GM12878 (cell line): ENCODE measurements at regions not wholly inside any gene's neighbourhood (a gene's known extent, or its start where the extent isn't known, plus 50 kb on each side); places are given as distances from the start of the nearest gene placed in this dataset.

Experiments
- ATAC-seq: fragments of 200-7000 bp; cut with Tn5 transposase; 3 replicates; pipeline ENCODE4 v1.9.1; 2020; ENCODE audit warnings: mild to moderate bottlenecking, moderate library complexity
- BruUV-seq: library from RNA; stranded (reverse); fragments of 400-500 nt; replicated peaks from 2 replicates; lab custom pipeline; 2021; lab: Mats Ljungman, UMichigan
- CTCF ChIA-PET: fragments of 300-600 bp; sonication (Branson Sonifier 250); formaldehyde crosslinking; extraction: SDS; loops from one replicate; lab custom pipeline; 2021; ENCODE audit warnings: inconsistent platforms; lab: Yijun Ruan, JAX
- POLR2A ChIA-PET: fragments of 350-600 bp; formaldehyde crosslinking; extraction: SDS; loops from one replicate; lab custom pipeline; 2021; ENCODE audit warnings: inconsistent platforms; lab: Charles Lee
- RAD21 ChIA-PET: fragments of 300-600 bp; sonication (Branson Sonifier 250); formaldehyde crosslinking; loops from one replicate; lab custom pipeline; 2023; ENCODE audit warnings: antibody characterized with exemption; ENCODE audit not compliant: unreplicated experiment; lab: Charles Lee
- SMC1A ChIA-PET: fragments of 300-600 bp; sonication (Branson Sonifier 250); formaldehyde crosslinking; loops from one replicate; lab custom pipeline; 2023; ENCODE audit not compliant: unreplicated experiment, uncharacterized antibody; lab: Charles Lee
- DNase-seq: peaks from one replicate; pipeline ENCODE4 v3.0.0-alpha.2; 2011; ENCODE audit warnings: low read depth, low spot score
- FAIRE-seq: peaks from 3 replicates; lab custom pipeline; 2011; peaks lifted over from hg19 to GRCh38; lab: Jason Lieb, UNC
- H2AFZ ChIP-seq: 2 replicates; pipeline ENCODE4 v1.6.0; 2011; ENCODE audit warnings: low read depth, low read length, control low read depth; ENCODE audit not compliant: control insufficient read depth
- H3K27ac ChIP-seq: 2 replicates; pipeline ENCODE4 v1.5.1; 2011; ENCODE audit warnings: control low read depth; ENCODE audit not compliant: control insufficient read depth, insufficient read depth
- H3K27me3 ChIP-seq, 2 experiments: replicated peaks in 1 of 2; 2 replicates each; pipeline versions ENCODE4 v1.6.0 to v1.6.1; 2011; ENCODE audit warnings: low read length in 1 of 2; ENCODE audit not compliant: control insufficient read depth in 2 of 2, insufficient read depth in 2 of 2
- H3K36me3 ChIP-seq, 2 experiments: 2 replicates each; pipeline ENCODE4 v1.5.1; 2011; ENCODE audit warnings: low read length in 1 of 2; ENCODE audit not compliant: control insufficient read depth in 2 of 2, insufficient read depth in 2 of 2
- H3K4me1 ChIP-seq: 2 replicates; pipeline ENCODE4 v1.6.1; 2011; ENCODE audit warnings: mild to moderate bottlenecking, low read length, moderate library complexity, mixed read lengths; ENCODE audit not compliant: control insufficient read depth, insufficient read depth
- H3K4me2 ChIP-seq: 2 replicates; pipeline ENCODE4 v1.6.0; 2011; ENCODE audit warnings: control low read depth; ENCODE audit not compliant: control insufficient read depth, insufficient read depth
- H3K4me3 ChIP-seq: fragments of 200-600 bp; sonication (generic); 2 replicates; pipeline ENCODE4 v1.5.1; 2016
- H3K79me2 ChIP-seq: 2 replicates; pipeline ENCODE4 v1.6.0; 2011; ENCODE audit warnings: low read length; ENCODE audit not compliant: control insufficient read depth, insufficient read depth
- H3K9ac ChIP-seq: 2 replicates; pipeline ENCODE4 v1.8.0; 2011; ENCODE audit warnings: low read length, control low read depth, mixed read lengths; ENCODE audit not compliant: control insufficient read depth, insufficient read depth
- H3K9me3 ChIP-seq: replicated peaks from 3 replicates; pipeline ENCODE4 v1.5.1; 2011; ENCODE audit warnings: mild to moderate bottlenecking, low read length; ENCODE audit not compliant: control insufficient read depth, insufficient read depth
- H4K20me1 ChIP-seq: 2 replicates; pipeline ENCODE4 v1.6.0; 2011; ENCODE audit not compliant: control insufficient read depth, insufficient read depth
- ASH2L ChIP-seq: fragments of 300-600, 200-600 bp; sonication (generic); IDR thresholded peaks from 2 replicates; pipeline ENCODE4 v1.6.1; 2017; ENCODE audit warnings: low read depth, mild to moderate bottlenecking, borderline replicate concordance
- BACH1 ChIP-seq: fragments of 450-650 bp; IDR thresholded peaks from 2 replicates; pipeline ENCODE4 v1.6.1; 2017; ENCODE audit warnings: mild to moderate bottlenecking, borderline replicate concordance
- CBX3 ChIP-seq: fragments of 200-600 bp; sonication (generic); IDR thresholded peaks from 2 replicates; pipeline ENCODE4 v1.6.1; 2016; ENCODE audit warnings: low read depth, borderline replicate concordance
- GATAD2B ChIP-seq: fragments of 450-650 bp; conservative IDR thresholded peaks from 2 replicates; pipeline ENCODE4 v1.6.1; 2017; ENCODE audit warnings: low read depth, mild to moderate bottlenecking, moderate library complexity
- LARP7 ChIP-seq: fragments of 450-650 bp; IDR thresholded peaks from 2 replicates; pipeline ENCODE4 v1.6.1; 2017; ENCODE audit warnings: mild to moderate bottlenecking
- NFIC ChIP-seq: IDR thresholded peaks from 2 replicates; pipeline ENCODE4 v1.6.1; 2012; ENCODE audit warnings: low read depth, mild to moderate bottlenecking, inconsistent platforms, low read length, moderate library complexity
- TBL1XR1 ChIP-seq: IDR thresholded peaks from 2 replicates; pipeline ENCODE4 v1.6.1; 2012; ENCODE audit warnings: low read depth, low read length, improper control_type of control experiment
- ZNF384 ChIP-seq: IDR thresholded peaks from 2 replicates; pipeline ENCODE4 v1.6.1; 2012; ENCODE audit warnings: low read depth, mild to moderate bottlenecking, low read length, improper control_type of control experiment, borderline replicate concordance
- ZNF622 ChIP-seq: fragments of 450-650 bp; IDR thresholded peaks from 2 replicates; pipeline ENCODE4 v1.6.1; 2017; ENCODE audit warnings: mild to moderate bottlenecking, inconsistent platforms
- WGBS: methylation state at CpG from one replicate; pipeline ENCODE4 v1.1.6; 2016; ENCODE audit warnings: low lambda C conversion rate; ENCODE audit not compliant: insufficient replicate concordance, insufficient coverage; ENCODE audit errors: missing lambda C conversion rate; 5-methylcytosine and 5-hydroxymethylcytosine counted together
- in situ Hi-C: fragments of 300-500 bp; cut with MboI; formaldehyde crosslinking; loops from 9 replicates; pipeline ENCODE4 v1.14.3; 2018; ENCODE audit warnings: mixed read lengths
- intact Hi-C: fragments of 100-400 bp; cut with micrococcal nuclease; formaldehyde crosslinking; loops from one replicate; pipeline ENCODE4 v1.14.2; 2022; ENCODE audit not compliant: unreplicated experiment
- TF ChIP-seq, protein P1 (sequence below): fragments of 450-650 bp; IDR thresholded peaks from 2 replicates; pipeline ENCODE4 v1.6.1; 2017; ENCODE audit warnings: mild to moderate bottlenecking, low read depth, inconsistent platforms; ENCODE audit not compliant: poor library complexity, severe bottlenecking
- TF ChIP-seq, protein P2 (sequence below): IDR thresholded peaks from 2 replicates; pipeline ENCODE4 v1.6.1; 2012; ENCODE audit warnings: low read depth, low read length, improper control_type of control experiment
- TF ChIP-seq, protein P3 (sequence below): IDR thresholded peaks from 2 replicates; pipeline ENCODE4 v1.6.1; 2012; ENCODE audit warnings: improper control_type of control experiment, low read depth, low read length; ENCODE audit not compliant: insufficient replicate concordance
- TF ChIP-seq, protein P4 (sequence below): IDR thresholded peaks from 2 replicates; pipeline ENCODE4 v1.6.1; 2011; ENCODE audit warnings: borderline replicate concordance, low read depth, mild to moderate bottlenecking, moderate library complexity, mixed read lengths, low read length; ENCODE audit not compliant: insufficient read depth; ENCODE audit errors: extremely low read length

DNA sequence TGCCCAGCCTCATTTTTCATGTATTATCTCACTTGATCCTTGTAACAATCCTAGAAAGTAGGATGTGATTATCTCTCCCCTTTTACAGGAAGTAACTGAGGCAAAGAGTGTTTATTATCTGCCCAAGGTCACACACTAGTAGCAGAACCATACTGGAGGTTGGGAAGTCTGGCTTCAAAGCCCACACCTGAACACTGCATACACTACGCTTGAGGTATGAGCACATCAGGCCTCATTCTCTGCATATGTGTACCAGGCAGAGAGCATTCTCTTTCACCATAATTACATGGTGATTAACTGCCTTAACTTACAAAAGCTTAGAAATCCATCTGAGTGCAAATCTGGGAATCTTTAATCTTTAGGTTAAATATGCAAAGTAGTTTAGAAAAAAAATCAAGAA, 361.8 kb downstream of the MFSD1 start (continued):
- TF ChIP-seq, protein P1, sequence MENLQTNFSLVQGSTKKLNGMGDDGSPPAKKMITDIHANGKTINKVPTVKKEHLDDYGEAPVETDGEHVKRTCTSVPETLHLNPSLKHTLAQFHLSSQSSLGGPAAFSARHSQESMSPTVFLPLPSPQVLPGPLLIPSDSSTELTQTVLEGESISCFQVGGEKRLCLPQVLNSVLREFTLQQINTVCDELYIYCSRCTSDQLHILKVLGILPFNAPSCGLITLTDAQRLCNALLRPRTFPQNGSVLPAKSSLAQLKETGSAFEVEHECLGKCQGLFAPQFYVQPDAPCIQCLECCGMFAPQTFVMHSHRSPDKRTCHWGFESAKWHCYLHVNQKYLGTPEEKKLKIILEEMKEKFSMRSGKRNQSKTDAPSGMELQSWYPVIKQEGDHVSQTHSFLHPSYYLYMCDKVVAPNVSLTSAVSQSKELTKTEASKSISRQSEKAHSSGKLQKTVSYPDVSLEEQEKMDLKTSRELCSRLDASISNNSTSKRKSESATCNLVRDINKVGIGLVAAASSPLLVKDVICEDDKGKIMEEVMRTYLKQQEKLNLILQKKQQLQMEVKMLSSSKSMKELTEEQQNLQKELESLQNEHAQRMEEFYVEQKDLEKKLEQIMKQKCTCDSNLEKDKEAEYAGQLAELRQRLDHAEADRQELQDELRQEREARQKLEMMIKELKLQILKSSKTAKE = no peak
- TF ChIP-seq ZNF622 = no peak
- no peak for TF ChIP-seq NFIC

DNA sequence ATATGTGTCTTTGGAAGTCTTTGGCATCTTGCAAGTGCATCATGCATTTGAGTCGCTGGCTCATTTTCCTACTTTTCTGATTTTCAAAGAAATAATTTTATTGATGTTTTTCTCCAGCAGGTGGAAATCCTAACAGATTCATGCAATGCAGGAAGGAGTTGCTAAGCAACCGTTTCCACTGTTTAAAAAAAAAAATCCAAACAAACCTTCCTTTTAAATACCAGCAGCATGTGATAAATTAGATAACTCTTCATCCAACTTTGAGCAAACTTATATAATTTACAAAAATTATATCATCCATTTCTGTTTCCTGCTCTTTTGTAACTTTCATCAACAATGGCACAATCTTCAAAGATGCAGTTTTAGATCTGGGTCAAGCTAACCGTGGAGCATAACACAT, 364.1 kb downstream of the MFSD1 start:
- BruUV-seq = no TSS peak
- Histone ChIP-seq H3K4me3 (no peak overlapping the region), H3K79me2 (no peaks in the 10 kb centered on the region), H3K36me3 (no peaks in the 10 kb centered on the region), H4K20me1 (no peaks in the 10 kb centered on the region), H3K27ac (no peak overlapping the region), H3K4me2 (no peak overlapping the region), H3K4me1 (no peaks in the 10 kb centered on the region), H2AFZ (no peak overlapping the region), H3K9me3 (no peaks in the 10 kb centered on the region), H3K9ac (no peak overlapping the region), H3K27me3 (no peaks in the 10 kb centered on the region)
- FAIRE-seq (no peak), DNase-seq (no peak), ATAC-seq (no peak)
- in situ Hi-C loops = no loop called here
- intact Hi-C loops = no loop called here
- POLR2A ChIA-PET = no interaction called here
- WGBS = 30% methylated on average over 3 of the region's 3 CpGs
- SMC1A ChIA-PET = interaction anchor here (0.8 to 0.9 kb wide), 3 partner anchors 10 to 85 kb away, joined by 3 read pairs; no protein-coding TSS in a partner anchor
- CTCF ChIA-PET = no interaction called here
- RAD21 ChIA-PET = no interaction called here
- TF ChIP-seq GATAD2B (no peak), CBX3 (no peak), ASH2L (no peak), BACH1 (no peak), TBL1XR1 (no peak), ZNF384 (no peak), LARP7 (no peak)
- TF ChIP-seq, protein P2, sequence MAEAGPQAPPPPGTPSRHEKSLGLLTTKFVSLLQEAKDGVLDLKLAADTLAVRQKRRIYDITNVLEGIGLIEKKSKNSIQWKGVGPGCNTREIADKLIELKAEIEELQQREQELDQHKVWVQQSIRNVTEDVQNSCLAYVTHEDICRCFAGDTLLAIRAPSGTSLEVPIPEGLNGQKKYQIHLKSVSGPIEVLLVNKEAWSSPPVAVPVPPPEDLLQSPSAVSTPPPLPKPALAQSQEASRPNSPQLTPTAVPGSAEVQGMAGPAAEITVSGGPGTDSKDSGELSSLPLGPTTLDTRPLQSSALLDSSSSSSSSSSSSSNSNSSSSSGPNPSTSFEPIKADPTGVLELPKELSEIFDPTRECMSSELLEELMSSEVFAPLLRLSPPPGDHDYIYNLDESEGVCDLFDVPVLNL = no peak
- TF ChIP-seq, protein P3, sequence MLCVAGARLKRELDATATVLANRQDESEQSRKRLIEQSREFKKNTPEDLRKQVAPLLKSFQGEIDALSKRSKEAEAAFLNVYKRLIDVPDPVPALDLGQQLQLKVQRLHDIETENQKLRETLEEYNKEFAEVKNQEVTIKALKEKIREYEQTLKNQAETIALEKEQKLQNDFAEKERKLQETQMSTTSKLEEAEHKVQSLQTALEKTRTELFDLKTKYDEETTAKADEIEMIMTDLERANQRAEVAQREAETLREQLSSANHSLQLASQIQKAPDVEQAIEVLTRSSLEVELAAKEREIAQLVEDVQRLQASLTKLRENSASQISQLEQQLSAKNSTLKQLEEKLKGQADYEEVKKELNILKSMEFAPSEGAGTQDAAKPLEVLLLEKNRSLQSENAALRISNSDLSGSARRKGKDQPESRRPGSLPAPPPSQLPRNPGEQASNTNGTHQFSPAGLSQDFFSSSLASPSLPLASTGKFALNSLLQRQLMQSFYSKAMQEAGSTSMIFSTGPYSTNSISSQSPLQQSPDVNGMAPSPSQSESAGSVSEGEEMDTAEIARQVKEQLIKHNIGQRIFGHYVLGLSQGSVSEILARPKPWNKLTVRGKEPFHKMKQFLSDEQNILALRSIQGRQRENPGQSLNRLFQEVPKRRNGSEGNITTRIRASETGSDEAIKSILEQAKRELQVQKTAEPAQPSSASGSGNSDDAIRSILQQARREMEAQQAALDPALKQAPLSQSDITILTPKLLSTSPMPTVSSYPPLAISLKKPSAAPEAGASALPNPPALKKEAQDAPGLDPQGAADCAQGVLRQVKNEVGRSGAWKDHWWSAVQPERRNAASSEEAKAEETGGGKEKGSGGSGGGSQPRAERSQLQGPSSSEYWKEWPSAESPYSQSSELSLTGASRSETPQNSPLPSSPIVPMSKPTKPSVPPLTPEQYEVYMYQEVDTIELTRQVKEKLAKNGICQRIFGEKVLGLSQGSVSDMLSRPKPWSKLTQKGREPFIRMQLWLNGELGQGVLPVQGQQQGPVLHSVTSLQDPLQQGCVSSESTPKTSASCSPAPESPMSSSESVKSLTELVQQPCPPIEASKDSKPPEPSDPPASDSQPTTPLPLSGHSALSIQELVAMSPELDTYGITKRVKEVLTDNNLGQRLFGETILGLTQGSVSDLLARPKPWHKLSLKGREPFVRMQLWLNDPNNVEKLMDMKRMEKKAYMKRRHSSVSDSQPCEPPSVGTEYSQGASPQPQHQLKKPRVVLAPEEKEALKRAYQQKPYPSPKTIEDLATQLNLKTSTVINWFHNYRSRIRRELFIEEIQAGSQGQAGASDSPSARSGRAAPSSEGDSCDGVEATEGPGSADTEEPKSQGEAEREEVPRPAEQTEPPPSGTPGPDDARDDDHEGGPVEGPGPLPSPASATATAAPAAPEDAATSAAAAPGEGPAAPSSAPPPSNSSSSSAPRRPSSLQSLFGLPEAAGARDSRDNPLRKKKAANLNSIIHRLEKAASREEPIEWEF = no peak
- TF ChIP-seq, protein P4, sequence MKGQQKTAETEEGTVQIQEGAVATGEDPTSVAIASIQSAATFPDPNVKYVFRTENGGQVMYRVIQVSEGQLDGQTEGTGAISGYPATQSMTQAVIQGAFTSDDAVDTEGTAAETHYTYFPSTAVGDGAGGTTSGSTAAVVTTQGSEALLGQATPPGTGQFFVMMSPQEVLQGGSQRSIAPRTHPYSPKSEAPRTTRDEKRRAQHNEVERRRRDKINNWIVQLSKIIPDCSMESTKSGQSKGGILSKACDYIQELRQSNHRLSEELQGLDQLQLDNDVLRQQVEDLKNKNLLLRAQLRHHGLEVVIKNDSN = no peak
